GM18517 (cell line): ENCODE measurements at regions not wholly inside any gene's neighbourhood (a gene's known extent, or its start where the extent isn't known, plus 50 kb on each side); places are given as distances from the start of the nearest gene placed in this dataset.

ENCODE experiments used
- ATAC-seq: cut with Tn5 transposase; IDR thresholded peaks from one replicate; pipeline ENCODE4 v1.9.1; 2021; ENCODE audit warnings: mild to moderate bottlenecking, moderate library complexity; ENCODE audit not compliant: unreplicated experiment

DNA sequence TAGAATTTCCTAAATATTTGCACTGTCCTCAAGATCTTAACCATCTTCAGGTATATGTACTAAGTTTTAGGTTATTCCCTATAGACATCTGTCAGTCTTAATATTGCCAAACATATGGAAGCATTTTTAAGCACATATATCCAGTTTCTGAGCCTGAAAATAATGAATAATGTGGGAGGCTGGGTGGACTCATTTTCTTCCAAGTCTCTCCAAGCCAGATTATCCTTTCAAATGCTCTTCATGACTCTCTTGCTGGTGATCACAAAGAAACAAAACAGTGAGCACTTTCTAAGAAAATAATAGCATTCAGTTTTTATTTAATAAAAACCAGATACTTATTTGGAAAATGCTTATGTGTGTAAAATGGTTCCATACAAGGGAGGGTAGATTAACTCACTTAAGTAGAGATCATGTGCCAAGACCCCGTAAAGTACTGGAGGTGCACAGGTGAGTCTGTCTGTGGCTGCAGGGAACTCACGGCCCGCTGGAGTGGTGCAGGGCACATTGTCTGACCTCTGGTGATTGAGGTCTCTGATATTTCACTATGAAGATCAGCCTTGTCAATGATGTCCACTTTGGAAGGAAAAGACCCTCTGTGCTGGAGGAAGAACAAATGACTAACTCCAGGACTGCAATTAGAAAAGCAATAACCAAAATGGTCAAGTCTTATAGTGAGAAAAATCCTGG lies 161.6 kb downstream of the TMEM18 start:
- no peak for ATAC-seq

DNA sequence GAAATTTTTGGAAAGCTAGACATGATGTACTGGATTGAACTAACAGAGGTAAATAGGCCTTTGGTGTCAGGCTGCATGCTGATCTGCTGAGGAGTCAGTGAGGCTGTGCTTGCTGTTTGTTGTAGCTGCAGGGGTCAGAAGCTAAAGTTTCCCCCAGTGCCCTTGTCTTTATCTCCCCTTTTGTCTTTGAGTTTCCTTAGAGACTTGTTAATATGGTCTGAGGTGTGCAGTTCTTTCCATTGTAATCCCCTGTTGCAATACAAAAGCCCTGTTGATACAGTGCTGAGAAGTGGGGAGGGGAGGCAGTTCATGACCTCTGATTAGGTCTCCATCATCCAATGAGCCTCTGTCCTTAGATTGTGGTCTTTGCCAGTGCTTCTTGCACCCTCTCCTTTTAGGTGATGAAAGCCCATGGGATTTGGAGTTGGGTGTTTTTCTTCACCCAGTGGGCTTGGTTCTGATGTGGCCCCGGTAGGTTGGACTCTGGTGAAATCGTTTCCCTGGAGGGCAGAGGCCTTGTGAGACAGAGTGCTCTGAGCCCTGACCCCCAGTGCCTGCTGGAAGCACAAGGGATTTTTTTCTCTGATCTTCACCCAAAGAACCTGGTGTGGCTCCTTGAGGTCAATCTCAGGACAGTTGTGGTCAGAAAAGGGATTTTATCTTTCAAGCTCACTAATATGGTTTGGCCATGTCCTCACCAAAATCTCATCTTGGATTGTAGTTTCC lies 163.1 kb downstream of the TMEM18 start:
- ATAC-seq, result no peak

DNA sequence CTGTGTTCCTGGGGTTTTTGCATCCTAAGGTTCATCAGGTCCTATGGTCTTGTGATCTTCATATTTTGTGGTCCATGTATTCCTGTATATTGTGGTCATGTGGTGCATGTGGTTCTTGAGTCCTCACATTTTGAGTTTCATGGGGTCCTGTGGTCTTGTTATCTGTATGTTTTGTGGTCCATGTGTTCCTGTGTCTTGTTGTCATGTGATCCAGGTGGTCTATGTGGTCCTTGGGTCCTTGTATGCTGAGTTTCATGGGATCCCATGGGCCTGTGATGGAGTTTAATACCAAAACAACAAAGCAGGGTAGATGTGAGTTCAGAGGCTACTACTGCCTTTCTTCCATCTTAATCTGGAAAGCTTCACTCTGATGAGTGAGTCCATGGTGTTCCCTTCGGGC lies 166.4 kb downstream of the TMEM18 start:
- ATAC-seq, result no peak

DNA sequence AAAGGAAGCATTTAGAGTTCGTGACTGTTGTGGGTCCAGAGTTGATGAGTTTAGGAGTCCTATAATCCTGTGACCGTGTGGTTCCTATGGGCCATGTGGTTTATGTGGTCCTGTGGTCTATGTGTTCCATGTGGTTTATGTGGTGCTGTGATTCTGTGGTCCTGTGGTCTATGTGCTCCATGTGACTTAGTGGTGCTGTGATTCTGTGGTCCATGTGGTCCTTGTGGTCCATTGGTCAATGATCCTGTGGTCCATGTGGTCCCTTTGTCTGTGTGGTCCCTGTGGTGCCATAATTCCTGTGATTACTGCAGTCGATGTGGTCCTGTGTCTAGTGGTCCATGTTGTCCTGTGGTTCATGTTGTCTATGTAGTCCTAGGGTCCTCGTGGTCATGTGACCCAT lies 167.3 kb downstream of the TMEM18 start:
- ATAC-seq, result no peak

DNA sequence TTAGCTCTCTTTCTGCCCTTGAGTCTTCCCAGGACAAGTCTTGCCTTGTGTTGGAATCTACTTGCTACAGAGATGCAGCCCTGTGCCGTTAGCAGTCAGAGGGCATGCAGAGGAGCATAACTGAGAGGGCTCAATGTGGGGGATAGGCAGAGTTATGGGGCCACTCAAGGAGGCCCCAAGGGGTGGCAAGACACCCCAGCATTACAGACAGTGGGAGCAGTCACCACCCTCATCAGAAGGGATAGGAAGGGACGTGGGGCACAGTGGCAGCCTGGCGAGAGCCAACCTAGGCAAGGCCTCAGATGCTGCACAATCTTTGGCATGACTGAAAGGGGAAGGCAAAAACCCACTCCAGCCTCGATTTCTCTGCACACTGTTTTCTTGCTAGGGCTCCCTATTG lies 169.1 kb downstream of the TMEM18 start:
- no peak for ATAC-seq

DNA sequence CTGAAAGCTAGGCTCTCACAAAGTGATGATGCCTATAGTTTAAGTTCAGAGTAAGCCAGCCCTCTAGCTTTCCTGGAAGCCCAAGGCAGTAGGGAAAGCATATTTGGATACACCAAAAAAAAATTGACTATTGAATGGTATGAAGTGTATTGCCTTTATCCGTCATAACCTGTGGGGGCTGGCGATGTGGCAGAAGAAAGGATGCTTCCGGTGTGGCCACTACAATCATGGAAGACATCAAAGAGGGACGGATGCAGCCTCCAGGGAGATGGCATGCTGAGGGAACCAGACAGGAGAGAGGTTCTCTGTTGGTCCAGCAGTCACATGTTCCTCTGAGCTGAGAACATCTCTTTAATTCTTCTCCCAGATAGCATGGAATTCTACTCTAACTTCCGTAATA lies 170.3 kb downstream of the TMEM18 start:
- ATAC-seq, result no peak

DNA sequence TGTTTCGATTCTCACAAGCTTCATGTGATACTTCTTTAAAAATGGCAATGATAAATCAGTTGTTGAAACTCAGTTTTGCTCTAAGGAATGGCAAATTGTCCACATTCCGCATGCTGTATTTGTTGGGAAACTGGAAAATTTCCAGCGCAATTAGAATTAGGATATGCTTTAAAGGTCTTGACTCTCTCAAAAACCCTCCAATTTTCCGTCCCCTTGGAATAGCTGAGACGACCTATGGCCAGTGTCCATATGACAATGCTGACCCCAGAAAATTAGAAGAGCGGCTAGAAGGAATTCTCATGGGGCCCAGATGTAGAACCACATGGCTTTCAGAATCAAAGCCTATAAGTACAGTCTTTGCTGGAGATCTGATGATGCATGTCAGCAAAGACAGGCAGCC lies 170.8 kb downstream of the TMEM18 start:
- ATAC-seq, result no peak

DNA sequence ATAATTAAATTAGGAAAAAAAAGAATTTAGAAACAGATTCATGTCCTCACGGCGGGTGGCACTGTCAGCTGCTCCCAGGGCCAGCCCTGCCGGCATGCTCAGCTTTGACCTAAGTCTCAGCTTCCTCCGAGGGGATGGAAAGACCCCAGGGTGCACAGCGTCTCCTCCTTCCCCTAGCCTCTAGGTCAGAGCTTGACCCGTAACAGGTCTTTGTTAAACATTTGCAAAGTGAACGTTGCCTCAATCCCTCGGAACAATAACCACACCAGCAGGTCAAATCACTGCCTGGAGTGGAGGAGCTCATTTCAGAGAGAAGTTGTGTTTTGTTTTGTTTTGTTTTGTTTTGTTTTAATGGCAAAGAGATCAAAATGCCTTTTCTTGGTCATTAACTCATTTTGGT lies 171.3 kb downstream of the TMEM18 start:
- ATAC-seq, result no peak

DNA sequence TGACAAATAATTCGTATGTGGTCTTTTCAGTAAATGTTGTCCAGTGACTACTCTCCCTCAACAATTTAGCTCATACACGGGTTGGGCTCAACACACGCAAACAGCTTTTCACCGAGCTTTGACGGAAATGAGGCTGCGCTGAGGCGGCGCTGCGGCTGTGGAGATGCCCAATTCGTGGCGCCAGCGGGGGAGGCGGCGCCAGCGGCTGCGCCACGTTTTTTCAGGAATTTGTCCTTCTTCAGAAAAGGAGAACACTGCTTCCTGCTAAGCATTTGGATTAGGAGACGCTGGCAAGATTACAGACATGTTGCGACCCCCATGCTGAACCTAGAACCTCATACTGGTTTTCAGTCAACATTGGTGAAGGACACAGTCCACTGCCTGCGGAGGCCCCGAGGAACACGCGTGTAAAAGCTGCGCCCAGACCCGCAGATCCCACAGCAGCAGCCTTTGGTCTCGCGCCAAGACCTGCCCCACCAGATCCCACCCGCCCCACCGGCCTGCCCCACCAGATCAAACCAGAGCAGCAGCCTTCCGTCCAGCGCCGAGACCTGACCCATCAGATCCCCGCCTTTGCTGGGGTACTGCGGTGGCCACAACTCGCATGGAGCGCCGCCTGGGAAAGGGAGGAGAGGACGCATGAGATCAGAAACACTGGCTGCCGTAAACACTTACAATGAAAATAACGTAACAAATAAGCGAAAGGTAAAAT lies 173.8 kb downstream of the TMEM18 start:
- ATAC-seq, result no peak

DNA sequence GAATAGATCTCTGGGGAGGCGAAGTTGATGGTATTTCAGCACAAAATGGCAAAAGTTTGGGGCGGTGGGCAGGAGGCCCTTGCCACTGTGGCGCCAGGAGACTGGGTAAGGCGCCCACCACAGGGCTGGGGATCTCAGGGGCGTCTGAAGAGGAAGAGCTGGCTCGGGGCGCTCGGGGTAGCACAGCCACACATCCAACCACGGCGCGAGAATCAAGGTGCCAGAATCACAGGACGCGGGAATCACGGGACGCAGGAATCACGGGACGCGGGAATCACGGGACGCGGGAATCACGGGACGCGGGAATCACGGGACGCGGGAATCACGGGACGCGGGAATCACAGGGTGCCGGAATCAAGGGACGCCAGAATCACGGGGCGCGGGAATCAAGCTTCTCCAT lies 174.4 kb downstream of the TMEM18 start:
- no peak for ATAC-seq

DNA sequence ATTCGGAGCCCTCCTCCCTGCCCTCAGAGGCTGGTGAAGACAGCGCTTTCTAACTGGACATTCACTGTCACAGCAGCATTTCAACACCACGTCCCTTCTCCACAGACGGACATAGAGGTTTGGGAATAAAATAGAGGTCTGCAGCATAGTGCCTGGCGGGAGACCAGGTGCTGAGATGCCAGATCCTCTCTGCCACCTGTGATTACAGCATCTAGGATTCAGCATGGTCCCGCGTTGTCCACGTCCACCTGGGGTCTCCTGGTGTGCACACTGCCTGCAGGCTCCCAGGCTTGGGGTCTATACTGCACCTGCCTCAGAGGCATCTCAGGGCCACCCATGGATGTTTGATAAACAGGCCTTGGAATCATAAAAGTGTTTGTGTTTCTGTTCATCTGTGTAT lies 175.5 kb downstream of the TMEM18 start:
- ATAC-seq, result no peak

DNA sequence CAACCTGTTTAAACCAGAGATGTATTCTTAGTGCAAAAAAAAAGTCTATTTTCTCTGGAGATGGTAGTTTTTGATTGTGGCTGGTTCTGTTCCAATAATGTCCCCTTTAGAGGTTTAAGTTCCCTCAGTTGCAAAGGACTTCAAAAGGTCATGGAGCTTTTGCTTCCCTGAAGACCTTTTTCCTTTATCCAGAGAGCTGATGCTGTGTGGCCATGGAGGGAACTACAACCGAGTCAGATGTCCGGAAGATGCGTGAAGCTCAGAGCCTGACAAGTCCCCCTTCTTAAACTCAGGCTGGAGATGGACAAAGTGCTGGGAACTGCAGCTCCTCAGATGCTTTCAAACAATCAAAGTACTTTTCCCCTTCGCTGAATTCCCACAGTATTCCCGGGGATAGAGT lies 176.1 kb downstream of the TMEM18 start:
- no peak for ATAC-seq

DNA sequence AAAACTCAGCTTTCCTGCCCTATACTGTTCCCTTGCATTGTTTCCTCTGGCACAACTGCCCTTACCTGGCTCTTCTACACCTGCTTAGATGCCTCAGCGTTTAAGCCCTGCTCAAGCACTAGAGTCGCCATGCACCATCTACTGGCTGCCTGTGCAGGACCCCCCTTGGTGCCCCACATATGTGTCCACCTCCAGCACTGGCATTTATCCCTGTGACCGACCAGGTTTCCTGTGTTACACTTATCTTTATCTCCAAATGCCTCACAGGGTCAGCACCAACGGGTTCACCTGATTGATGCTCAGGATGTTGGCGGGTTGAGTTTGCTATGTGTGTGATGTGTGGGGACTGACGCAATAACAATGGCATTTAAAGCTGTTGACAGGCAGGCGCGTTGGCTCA lies 177.5 kb downstream of the TMEM18 start:
- no peak for ATAC-seq

DNA sequence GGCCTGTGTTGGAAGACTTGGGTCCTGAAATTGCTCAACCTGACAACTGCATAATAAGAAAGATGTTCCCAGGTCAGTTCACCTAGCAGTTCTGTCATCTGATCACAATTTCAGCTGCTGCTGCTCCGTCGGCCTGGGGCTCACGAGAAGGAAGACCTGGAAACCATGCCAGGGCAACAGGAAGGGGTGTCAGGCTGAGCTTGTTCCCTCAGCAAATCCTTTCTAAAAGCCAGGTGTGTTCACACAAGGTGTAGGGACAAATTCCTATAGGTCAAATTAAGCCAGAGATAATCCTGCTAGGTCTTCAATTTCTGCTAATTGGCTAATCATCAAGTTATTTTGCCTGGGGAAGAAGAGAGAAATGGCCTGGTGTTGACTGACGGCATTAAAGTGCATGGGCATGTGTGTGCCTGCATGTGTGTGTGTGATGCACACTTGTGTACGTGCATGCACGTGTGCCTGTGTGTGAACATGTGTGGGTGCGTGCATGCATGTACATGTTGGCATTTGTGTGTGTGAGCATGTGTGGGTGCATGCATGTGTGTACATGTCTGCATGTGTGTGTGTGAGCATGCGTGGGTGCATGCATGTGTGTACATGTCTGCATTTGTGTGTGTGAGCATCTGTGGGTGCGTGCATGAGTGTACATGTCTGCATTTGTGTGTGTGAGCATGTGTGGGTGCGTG lies 178.6 kb downstream of the TMEM18 start:
- ATAC-seq, result no peak

DNA sequence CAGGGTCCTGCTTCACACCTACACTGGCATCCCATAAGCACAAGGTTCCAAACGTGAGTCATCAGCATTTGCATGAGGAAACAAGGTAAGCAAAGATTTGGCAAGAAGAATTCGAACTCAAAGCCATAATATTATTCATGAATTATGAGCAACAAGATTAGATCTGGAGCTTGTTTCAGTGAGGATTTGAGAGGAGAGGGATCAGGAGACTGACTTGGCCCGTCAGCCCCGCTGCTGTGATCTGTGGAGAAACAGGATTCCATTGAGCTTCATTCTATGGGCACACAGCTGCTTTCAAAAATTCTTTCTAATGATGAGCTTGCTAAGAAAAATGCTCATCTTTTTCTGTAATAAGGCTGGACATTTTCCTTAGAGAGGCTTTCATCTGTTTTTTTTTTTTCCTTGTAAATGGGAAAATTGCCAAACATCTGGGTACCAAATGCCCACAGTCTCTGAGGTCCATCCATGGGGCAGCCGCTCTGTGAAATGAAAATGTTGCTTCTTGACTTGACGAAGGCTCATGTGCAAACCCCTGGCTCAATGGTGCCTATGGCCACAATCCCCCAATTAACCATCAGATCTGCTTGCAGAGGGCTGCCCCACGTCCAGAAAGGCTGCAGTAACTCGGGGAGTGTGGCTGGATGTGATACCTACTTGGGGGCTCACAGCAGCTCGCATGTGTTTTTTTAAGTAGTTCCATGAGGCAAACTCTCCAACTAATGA lies 179.3 kb downstream of the TMEM18 start:
- ATAC-seq, result no peak

DNA sequence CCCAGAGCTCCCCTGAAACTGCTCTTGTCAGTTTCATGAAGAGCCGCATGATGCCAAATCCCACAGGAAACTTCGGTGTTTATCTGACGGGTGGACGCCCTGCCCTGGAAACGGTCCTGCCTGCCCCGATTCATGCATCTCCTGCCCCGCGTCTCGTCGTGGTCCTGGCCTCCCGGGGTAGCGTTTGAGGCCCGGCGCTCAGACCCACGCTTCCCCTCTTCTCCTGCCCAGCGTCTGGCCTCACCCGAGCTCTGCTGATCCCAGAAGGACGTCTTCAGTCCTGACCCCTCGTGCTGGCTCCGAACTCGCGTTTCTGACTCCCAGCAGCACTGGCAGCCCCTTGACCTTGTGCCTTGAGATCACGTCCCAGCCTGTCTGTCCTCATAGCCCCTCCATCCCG lies 180.5 kb downstream of the TMEM18 start:
- no peak for ATAC-seq

DNA sequence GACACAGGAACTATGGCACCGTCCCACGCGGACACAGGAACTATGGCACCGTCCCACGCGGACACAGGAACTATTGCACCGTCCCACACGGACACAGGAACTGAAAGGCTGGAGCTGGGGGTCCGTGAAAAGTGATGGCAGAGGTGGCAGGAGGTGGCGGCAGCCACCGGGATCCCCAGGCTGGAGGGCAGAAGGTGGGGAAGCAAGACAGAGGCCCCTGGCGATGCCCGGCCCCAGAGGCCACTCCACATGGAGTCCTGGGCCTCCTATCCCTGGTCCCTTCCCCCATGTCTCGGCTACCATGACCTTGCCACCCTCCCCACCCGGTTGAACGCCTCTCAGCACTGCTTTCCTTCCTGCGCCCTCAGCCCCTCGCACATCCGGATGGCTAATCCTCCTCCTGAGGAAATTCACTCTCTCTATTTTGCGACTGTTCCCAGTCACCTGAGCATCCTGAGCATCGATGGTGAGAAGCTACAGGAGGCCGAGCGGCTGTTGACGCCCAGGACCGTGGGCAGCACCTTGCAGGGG lies 181.4 kb downstream of the TMEM18 start:
- ATAC-seq, result no peak

DNA sequence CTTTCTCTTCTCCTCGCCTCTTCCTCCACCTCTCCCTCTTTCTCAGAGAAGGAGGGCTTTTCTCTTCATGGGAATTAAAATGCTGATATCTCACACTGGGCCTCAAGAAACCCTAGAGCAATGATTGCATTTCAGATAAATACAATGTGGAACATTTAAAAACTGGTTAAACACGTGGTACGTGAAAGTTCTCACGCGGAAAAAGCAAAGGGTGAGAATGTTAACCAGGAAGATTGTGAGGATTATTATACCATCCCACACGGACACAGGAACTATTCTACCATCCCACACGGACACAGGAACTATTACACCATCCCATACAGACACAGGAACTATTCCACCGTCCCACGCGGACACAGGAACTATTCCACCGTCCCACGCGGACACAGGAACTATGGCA lies 182.4 kb downstream of the TMEM18 start:
- ATAC-seq, result no peak

DNA sequence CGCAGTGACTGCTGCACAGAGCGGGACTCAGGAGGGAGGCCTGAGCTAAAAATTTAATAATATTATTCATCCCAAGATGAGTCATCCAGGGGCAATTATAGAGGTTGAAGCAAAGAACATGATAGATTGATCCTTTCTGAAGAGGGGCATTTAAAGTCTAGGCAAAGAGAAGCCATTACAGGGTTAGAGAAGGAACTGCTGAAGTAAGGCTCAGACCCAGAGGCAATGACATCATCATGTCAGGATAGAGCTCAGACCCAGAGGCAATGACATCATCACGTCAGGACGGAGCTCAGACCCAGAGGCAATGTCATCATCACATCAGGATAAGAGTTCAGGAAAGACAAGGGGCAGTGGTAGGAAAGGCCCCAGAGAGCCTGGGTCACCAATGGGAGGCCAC lies 184.0 kb downstream of the TMEM18 start:
- no peak for ATAC-seq

DNA sequence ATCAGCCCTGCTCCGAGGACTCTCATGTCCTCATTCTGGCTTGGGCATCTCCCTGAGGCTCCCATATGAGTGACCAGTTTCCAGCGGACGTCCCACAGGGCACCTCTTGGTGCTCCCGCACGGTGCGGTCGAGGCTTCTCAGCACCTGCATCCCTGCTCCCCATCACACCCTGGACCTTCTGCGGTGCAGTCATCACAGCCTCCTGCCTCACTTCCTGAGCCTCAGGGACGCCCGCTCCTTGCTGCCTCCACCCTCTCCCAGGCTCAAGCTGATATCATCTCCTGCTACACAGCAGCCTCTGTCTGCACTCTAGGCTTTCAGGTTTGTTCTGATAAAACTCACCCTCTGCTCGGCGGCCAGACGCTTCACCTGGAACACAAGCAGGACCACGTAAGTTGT lies 185.0 kb downstream of the TMEM18 start:
- ATAC-seq, result no peak

DNA sequence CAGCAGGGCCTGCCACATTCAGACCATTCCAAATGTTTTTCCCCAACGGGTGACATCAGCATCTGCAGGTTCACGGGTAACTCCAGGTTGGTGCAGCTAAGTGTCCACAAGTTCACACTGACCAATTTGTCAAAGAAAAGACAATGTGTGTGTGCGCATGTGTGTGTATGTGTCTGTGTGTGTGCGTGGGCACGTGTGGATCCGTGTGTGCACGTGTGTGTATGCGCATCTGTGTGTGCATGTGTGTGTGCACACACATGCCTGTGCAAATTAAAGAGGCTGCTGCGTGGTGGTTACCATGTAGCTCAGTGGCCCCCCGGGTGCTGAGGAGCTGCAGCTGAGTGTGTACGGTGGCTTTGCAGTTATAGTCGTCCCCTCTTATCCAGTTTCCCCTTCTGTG lies 187.4 kb downstream of the TMEM18 start:
- ATAC-seq, result no peak
